B cell (primary cell): ENCODE measurements at regions not wholly inside any gene's neighbourhood (a gene's known extent, or its start where the extent isn't known, plus 50 kb on each side); places are given as distances from the start of the nearest gene placed in this dataset.

Experiments used
- ATAC-seq: fragments of 200-7000 bp; cut with Tn5 transposase; one replicate; pipeline ENCODE4 v1.10.0; 2021; ENCODE audit warnings: low read depth, mild to moderate bottlenecking, moderate number of reproducible peaks, moderate library complexity
- CTCF ChIA-PET: fragments of 350-600 bp; sonication (Branson Sonifier 250); formaldehyde crosslinking; loops from one replicate; lab custom pipeline; 2021; ENCODE audit warnings: antibody characterized with exemption, inconsistent platforms; lab: Charles Lee
- POLR2A ChIA-PET: fragments of 350-600 bp; sonication (Branson Sonifier 250); formaldehyde crosslinking; loops from one replicate; lab custom pipeline; 2021; ENCODE audit warnings: antibody characterized with exemption; lab: Charles Lee
- DNase-seq: peaks from one replicate; pipeline ENCODE4 v3.0.0; 2013
- H2AFZ ChIP-seq: 2 replicates; pipeline ENCODE4 v1.6.1; 2012; ENCODE audit warnings: mild to moderate bottlenecking, low read depth, low read length; ENCODE audit not compliant: insufficient read depth, poor library complexity, severe bottlenecking
- H3K27ac ChIP-seq, 2 donors: 1 replicate in 1 of 2; 2 replicates in 1 of 2; pipeline ENCODE4 v1.5.1; 2012 to 2013; ENCODE audit warnings: low read length in 2 of 2, mild to moderate bottlenecking in 2 of 2, moderate library complexity in 1 of 2
- H3K27me3 ChIP-seq, 4 experiments: fragments of 200-600 bp in 1 of 4; sonication (generic) in 1 of 4; replicated peaks in 1 of 4; 1 replicate in 2 of 4; 2 replicates in 2 of 4; pipeline versions ENCODE4 v1.6.1 to v1.7.0; 2013 to 2016; ENCODE audit warnings: low read length in 3 of 4, mild to moderate bottlenecking in 2 of 4, mixed read lengths in 1 of 4, moderate library complexity in 1 of 4; ENCODE audit not compliant: insufficient read depth in 4 of 4, control insufficient read depth in 3 of 4; ENCODE audit errors: control extremely low read depth in 1 of 4
- H3K36me3 ChIP-seq, 2 experiments: replicated peaks in 1 of 2; 1 replicate in 1 of 2; 2 replicates in 1 of 2; pipeline versions ENCODE4 v1.6.1 to v1.7.1; 2013; ENCODE audit warnings: low read length in 1 of 2; ENCODE audit not compliant: insufficient read depth in 2 of 2, control insufficient read depth in 1 of 2; ENCODE audit errors: control extremely low read depth in 1 of 2, extremely low read depth in 1 of 2
- H3K4me1 ChIP-seq, 2 donors: fragments of 200-600 bp in 1 of 2; sonication (generic) in 1 of 2; 1 replicate in 1 of 2; 2 replicates in 1 of 2; pipeline versions ENCODE4 v1.5.1 to v1.6.1; 2013 to 2017; ENCODE audit warnings: low read length in 2 of 2; ENCODE audit not compliant: control insufficient read depth in 2 of 2, insufficient read depth in 2 of 2
- H3K4me2 ChIP-seq: replicated peaks from 2 replicates; pipeline ENCODE3; 2012; ENCODE audit warnings: mild to moderate bottlenecking, low read depth, low read length; ENCODE audit not compliant: poor library complexity, severe bottlenecking
- H3K4me3 ChIP-seq, 5 experiments: fragments of 200-600 bp in 1 of 5; sonication (generic) in 1 of 5; 1 replicate in 3 of 5; 2 replicates in 2 of 5; pipeline versions ENCODE4 v1.5.1 to v1.7.0; 2011 to 2016; ENCODE audit warnings: low read length in 4 of 5, mild to moderate bottlenecking in 4 of 5, low read depth in 2 of 5, control low read depth in 1 of 5, moderate library complexity in 1 of 5; ENCODE audit not compliant: insufficient read depth in 1 of 5; ENCODE audit errors: control extremely low read depth in 1 of 5, extremely low read depth in 1 of 5
- H3K79me2 ChIP-seq: fragments of 200-600 bp; sonication (generic); one replicate; pipeline ENCODE4 v1.6.0; 2016; ENCODE audit warnings: low read length; ENCODE audit not compliant: control insufficient read depth, insufficient read depth
- H3K9ac ChIP-seq: fragments of 200-600 bp; sonication (generic); 2 replicates; pipeline ENCODE4 v1.6.1; 2017; ENCODE audit warnings: mild to moderate bottlenecking, low read length, moderate library complexity
- H3K9me3 ChIP-seq, 3 donors: one replicate each; pipeline versions ENCODE4 v1.6.1 to v1.7.1; 2013; ENCODE audit warnings: low read length in 2 of 3; ENCODE audit not compliant: control insufficient read depth in 2 of 3, insufficient read depth in 1 of 3; ENCODE audit errors: control extremely low read depth in 1 of 3
- H4K20me1 ChIP-seq: 2 replicates; pipeline ENCODE4 v1.6.0; 2012; ENCODE audit warnings: mild to moderate bottlenecking, low read length; ENCODE audit not compliant: insufficient read depth, control insufficient read depth, poor library complexity, severe bottlenecking
- H3K27ac Mint-ChIP-seq: one replicate; pipeline ENCODE4 v1.8.0; 2021; ENCODE audit warnings: mixed read lengths
- H3K27me3 Mint-ChIP-seq: one replicate; pipeline ENCODE4 v1.8.0; 2021; ENCODE audit warnings: mixed read lengths
- H3K4me1 Mint-ChIP-seq: one replicate; pipeline ENCODE4 v1.8.0; 2021; ENCODE audit warnings: mixed read lengths
- H3K4me3 Mint-ChIP-seq: one replicate; pipeline ENCODE4 v1.8.0; 2021; ENCODE audit warnings: mixed read lengths
- H3K9me3 Mint-ChIP-seq: one replicate; pipeline ENCODE4 v1.8.0; 2022; ENCODE audit warnings: mixed read lengths; ENCODE audit not compliant: insufficient read depth
- EZH2 ChIP-seq: IDR thresholded peaks from 2 replicates; pipeline ENCODE4 v1.6.1; 2012; ENCODE audit warnings: borderline replicate concordance, low read depth, mild to moderate bottlenecking, moderate library complexity, low read length; ENCODE audit not compliant: insufficient read depth, poor library complexity, severe bottlenecking
- WGBS: methylation state at CpG from one replicate; pipeline ENCODE4 v1.1.5; 2013; ENCODE audit warnings: missing lambda C conversion rate; ENCODE audit not compliant: insufficient coverage; 5-methylcytosine and 5-hydroxymethylcytosine counted together
- intact Hi-C: fragments of 100-400 bp; cut with micrococcal nuclease; formaldehyde crosslinking; loops from one replicate; pipeline ENCODE4 v1.10.0; 2022
- TF ChIP-seq, protein P1 (sequence below): fragments of 200-600 bp; IDR thresholded peaks from one replicate; pipeline ENCODE4 v1.8.0; 2022; ENCODE audit warnings: antibody characterized with exemption, mild to moderate bottlenecking

DNA sequence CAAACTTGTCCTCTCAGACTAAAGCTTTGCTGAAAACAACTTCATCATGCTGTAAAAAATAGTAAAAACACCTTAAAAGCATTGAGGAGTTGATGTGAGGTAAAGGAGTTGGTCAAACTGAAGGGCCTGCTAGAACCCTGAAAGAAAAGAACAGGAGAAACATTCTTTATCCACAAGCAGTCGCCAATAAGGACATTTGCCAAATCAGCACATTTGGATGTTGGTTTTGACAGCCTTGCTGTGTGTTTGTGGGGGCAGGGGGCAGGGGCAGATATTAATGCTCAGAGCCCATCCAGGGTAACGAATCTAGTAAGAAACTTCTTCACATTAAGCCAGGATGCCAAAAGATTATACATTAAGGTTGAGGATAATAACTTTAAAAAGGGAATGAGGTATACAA, 399.9 kb upstream of the ZFHX3 start:
- no CpG with 5 or more reads among the region's 2 CpGs for WGBS
- no peaks in the 10 kb centered on the region for H3K4me1 ChIP-seq
- TF ChIP-seq EZH2: no peak
- TF ChIP-seq, protein P1, sequence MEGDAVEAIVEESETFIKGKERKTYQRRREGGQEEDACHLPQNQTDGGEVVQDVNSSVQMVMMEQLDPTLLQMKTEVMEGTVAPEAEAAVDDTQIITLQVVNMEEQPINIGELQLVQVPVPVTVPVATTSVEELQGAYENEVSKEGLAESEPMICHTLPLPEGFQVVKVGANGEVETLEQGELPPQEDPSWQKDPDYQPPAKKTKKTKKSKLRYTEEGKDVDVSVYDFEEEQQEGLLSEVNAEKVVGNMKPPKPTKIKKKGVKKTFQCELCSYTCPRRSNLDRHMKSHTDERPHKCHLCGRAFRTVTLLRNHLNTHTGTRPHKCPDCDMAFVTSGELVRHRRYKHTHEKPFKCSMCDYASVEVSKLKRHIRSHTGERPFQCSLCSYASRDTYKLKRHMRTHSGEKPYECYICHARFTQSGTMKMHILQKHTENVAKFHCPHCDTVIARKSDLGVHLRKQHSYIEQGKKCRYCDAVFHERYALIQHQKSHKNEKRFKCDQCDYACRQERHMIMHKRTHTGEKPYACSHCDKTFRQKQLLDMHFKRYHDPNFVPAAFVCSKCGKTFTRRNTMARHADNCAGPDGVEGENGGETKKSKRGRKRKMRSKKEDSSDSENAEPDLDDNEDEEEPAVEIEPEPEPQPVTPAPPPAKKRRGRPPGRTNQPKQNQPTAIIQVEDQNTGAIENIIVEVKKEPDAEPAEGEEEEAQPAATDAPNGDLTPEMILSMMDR: no peak
- no peak overlapping the region for H2AFZ ChIP-seq
- no peaks in the 10 kb centered on the region for H4K20me1 ChIP-seq
- Mint-ChIP-seq H3K4me1 (no peaks in the 10 kb centered on the region), H3K27ac (no peak overlapping the region), H3K27me3 (no peaks in the 10 kb centered on the region), H3K9me3 (peaks cover 4% of the 10 kb centered on the region), H3K4me3 (no peak overlapping the region)
- ChIA-PET CTCF (no interaction called here), POLR2A (no interaction called here)
- no peak overlapping the region for H3K4me3 ChIP-seq
- no peak for DNase-seq
- no peak overlapping the region for H3K4me2 ChIP-seq
- H3K27ac ChIP-seq: no peak overlapping the region
- peaks cover 0 to 6% (median 6%) of the 10 kb centered on the region in 3 donors for H3K9me3 ChIP-seq
- intact Hi-C loops: no loop called here
- H3K36me3 ChIP-seq: no peaks in the 10 kb centered on the region
- ATAC-seq: no peak
- no peaks in the 10 kb centered on the region for H3K79me2 ChIP-seq
- H3K27me3 ChIP-seq: no peaks in the 10 kb centered on the region
- no peak overlapping the region for H3K9ac ChIP-seq

DNA sequence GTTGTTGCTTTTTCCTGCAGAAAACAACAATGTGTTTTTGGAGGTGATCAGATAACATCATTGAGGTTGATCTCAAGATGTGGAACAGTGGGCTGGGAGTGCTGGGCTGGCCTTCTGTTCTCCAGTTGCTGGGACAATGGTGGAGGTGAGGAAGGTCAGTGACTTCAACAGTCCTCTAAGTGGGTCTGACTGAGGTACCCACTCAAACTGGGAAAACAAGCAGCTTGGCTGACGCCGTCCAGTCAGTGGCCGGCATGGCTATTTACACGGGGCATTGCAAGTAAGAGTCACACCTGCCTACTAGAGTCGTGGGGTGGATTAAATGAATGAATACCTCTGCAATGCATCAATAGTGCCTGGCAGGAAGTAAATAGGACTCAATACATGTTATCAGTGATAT, 386.7 kb upstream of the ZFHX3 start:
- no peak overlapping the region for H2AFZ ChIP-seq
- no peaks in the 10 kb centered on the region for H3K79me2 ChIP-seq
- H3K36me3 ChIP-seq: no peaks in the 10 kb centered on the region
- H3K4me2 ChIP-seq: no peak overlapping the region
- H3K4me3 Mint-ChIP-seq: no peak overlapping the region
- POLR2A ChIA-PET: no interaction called here
- H3K9ac ChIP-seq: no peak overlapping the region
- peaks cover 4% of the 10 kb centered on the region for H3K27me3 Mint-ChIP-seq
- DNase-seq: no peak
- H3K27me3 ChIP-seq: no peaks in the 10 kb centered on the region
- TF ChIP-seq, protein P1: no peak
- no peak for TF ChIP-seq EZH2
- no peak overlapping the region for H3K4me3 ChIP-seq
- no peak overlapping the region for H3K27ac ChIP-seq
- H3K27ac Mint-ChIP-seq: no peak overlapping the region
- peaks cover 0 to 2% (median 0%) of the 10 kb centered on the region in 3 donors for H3K9me3 ChIP-seq
- no peaks in the 10 kb centered on the region for H3K9me3 Mint-ChIP-seq
- H4K20me1 ChIP-seq: no peaks in the 10 kb centered on the region
- H3K4me1 ChIP-seq: no peaks in the 10 kb centered on the region
- ATAC-seq: no peak
- intact Hi-C loops: no loop called here
- 92% methylated on average over 2 of the region's 5 CpGs for WGBS
- no peaks in the 10 kb centered on the region for H3K4me1 Mint-ChIP-seq
- CTCF ChIA-PET: no interaction called here
